Eye (tissue), 1 donor: ENCODE measurements at regions not wholly inside any gene's neighbourhood (a gene's known extent, or its start where the extent isn't known, plus 50 kb on each side); places are given as distances from the start of the nearest gene placed in this dataset.
A peak's percentile ranks its signal among the peaks of the same experiment; 100 is the strongest.
"Not testable (repeated sequence)": the region's sequence is repeated elsewhere in the genome, so short reads cannot be mapped to it uniquely, and the experiment has no call there.

Experiments
- DNase-seq: peaks from one replicate; pipeline ENCODE4 v3.0.0-alpha.2; 2015

DNA sequence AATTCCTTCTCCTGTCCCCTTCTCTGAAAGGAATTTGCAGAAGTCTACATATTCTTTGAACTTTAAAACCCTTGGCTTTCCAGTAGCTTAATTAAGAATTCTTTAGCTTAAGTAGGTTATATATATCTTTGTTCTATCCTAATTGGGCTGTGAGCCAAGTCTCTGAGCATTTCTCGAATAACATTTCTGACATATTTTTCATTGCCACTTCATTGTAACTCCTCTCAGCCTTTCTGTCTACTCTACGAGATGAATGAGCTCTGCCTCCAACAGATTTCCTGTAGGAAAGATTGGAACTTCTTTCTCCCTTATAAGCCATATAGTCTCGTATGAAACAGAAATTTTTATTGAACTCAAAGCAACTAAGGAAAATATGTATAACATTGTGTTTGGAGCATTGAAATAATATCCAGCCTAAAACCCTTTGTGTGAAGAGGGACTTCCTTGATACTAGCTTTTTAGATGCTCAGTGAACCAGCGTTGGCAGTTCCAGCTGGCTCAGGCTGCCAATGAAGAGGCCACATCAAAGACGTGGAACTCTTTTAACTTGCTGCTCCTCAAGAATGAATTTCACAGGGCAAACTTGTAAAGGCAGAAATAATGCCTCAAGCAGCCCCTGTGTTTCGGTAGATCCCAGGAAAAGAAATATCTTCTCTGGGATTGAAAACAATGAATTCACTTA lies 87.7 kb upstream of the NOX3 start:
- DNase-seq: peak; percentile 52

DNA sequence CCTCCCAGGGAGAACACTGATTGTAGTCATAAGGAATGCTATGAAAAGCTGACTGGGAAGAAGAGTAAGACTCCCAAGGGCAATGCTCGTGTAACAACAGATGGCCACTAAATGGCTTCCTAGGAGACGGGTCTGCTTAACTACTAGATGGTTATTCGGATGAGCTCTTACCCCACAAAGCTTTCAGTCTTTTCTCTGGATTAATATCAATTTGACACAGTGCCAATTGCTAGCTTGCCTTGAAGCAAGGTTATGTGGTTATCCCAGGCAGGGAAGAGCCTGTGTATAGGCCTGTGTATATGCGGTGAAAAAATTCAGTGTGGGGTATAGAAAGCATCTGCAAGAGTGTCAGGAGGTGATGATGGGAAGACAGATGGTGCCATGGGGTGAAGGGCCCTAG lies 86.4 kb upstream of the NOX3 start:
- DNase-seq: peak; percentile 64

DNA sequence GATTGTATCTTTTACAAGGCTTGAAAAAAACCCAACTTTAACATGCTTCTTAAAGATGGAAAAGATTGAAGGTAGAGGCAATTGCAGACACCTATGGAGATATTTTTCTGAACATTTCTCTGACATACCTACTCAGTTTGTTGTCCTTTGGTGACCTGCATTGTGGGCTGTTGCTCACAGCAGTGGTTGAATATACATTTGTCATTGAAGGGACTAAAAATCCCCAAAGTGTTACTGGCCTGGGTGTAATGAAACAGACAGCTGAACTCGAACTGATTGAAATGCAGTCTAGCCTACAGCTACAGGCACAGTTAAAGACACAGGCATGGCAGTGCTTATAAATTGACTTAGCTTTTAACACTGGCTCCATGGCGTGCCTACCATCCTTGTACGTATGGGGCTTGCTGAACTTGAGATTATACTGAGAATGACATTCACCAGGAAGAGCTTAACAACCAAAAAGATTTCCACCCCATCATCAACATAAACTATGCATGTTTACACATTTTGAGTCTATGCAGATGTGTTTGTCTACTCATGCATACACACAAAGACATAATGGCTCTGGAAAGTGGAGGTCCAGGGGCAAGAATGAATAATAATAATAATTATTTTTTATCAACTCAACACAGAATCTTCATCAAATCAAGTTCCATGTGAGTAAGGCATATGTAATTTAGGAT lies 83.2 kb upstream of the NOX3 start:
- DNase-seq: no peak

DNA sequence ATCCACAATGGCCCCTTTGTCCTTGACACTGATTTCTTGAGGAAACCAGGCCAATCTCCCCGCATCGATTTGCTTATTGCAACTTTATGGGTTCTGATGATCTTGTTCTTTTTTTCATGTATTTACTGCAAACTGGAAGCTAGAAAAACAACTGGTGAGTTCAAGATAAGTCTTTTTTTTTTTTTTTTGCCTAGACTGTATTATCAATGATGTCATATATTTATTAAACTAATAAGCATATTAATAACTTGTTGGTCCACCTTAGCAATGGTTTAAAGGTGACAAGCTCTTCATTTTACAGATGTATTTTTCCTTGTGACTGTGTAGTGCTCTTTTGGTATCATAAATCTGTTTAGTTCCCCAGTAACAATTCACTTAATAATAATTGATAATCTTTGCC lies 79.0 kb upstream of the NOX3 start:
- DNase-seq: no peak

DNA sequence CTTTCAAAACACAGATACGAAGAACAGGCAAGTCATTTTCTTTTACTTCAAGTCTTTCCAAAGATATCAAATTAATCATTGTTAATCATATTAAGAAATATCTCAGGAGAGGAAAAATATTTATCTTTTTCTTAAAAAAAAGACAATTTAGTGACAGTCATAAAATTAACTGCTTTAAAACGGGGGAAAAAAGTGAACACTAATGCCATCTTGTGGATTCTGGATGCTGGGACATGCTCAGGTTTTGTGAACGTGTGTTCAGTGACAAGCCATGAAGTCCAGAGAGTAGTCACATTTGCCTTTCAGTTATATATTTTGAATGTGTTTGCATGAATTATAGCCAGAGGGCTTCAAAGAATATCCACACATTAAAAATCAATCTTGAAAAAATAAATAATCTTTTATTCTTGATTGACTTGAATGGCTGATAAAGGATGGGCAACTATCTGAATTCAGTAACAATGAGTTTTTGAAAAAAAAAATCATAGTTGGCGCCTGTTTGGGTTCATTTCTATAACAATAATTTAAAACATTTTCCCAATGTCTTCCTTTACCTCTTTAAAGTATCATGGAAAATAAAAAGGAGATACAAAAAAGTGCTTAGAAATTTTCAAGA lies 74.7 kb upstream of the NOX3 start:
- DNase-seq: peak; percentile 60

DNA sequence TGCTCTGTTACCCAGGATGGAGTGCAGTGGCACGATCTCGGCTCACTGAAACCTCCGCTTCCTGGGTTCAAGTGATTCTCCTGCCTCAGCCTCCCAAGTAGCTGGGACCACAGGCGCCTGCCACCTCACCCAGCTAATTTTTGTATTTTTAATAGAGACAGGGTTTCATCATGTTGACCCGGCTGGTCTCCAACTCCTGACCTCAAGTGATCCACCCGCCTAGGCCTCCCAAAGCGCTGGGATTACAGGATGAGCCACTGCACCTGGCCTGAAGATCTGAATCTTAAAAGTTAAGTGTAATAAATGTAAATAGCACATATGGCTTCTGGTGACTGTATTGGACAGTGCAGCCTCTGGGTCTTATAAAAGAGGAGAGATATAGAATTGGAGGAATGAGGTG lies 74.2 kb upstream of the NOX3 start:
- not testable (repeated sequence) for DNase-seq

DNA sequence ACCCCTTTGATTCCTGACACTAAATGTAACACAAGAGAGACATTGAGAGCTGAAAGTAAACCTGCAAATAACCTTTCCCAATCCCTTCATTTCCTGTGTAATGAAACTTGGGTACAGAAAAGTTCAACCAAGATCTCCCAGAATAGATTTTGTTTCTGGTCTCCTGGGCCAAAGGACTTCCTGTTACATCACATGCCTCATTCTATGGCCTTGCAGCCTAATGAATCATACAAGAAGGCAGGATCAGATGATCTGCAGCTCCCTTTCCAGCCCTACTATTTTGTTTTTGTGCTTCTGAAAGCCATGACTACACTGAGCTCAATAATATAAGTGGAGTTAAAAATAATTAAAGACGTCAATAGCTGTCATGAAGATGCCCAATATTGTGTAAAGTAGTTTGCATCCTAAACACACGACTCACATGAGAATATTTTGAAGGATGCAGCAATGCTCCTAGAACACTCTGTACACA lies 73.4 kb upstream of the NOX3 start:
- DNase-seq: no peak

DNA sequence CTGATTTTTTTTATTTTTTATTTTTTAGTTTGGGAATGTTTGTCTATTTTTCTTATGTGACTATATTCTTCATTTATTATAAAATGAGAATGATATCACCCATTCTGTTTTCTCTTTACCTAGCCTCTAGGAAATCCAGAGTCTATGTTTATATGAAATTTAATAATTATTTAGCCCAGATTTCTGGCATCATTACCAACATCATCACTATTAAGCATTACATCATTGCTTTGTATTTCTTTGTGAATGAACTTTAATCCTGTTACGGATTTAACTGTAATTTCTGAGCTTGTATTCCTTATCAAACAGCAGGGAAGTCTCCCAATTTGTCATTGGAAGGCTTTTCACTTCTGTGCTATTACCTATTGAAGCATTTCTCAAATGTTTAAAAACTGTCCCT lies 72.7 kb upstream of the NOX3 start:
- DNase-seq: no peak

DNA sequence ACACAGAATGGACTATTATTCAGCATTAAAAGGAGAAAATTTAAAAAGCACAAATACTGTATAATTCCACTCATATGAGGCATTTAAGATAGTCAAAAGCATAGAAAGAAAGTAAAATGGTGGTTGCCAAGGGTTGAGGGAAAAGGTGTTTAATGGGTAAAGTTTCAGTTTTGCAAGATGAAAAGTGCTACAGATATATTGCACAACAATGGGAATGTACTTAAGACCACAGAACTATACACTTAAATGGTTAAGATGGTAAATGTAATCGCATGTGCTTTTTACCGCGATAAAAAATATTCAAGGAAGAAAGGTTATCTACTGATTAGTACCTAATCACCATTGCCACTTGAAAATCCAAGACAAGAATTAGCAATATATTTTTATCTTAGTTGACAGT lies 71.8 kb upstream of the NOX3 start:
- no peak for DNase-seq

DNA sequence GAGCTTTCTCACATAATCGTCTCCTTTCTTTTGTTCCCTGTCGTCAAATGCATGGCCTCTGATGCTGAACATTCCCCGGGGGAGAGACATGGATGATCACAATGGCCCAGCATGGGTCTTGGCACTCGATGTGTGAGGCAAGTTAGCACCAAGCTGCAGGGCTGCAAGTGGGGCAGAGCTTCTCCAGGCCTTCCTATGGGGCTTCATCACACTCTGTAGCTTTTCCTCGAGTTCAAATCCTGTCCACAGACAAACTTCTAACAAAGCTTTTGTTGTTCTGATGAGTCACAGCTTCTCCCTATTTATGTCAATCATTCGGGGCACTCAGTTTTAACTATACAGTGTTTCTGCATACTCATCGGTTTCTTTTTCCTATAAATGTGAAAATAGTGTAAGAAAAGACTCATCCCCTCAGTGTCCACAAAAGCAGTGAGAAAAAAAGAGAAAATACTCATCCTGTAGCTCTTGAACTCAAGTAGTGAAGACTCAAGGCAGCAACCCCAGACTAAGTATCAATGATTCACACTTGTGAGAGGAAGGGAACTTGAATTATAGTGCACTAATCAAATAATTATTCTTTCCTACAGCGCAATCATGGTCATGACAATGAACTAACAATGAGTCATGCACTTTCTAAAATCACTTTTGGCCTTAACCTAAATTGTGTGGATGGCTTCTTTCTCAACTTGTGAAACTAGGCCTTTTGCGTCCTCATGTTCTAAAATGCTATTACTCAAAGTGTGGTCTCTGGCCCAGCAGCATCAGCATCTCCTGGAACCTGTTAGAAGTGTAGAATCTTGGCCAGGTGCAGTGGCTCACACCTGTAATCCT lies 68.4 kb upstream of the NOX3 start:
- peak; percentile 44 for DNase-seq

DNA sequence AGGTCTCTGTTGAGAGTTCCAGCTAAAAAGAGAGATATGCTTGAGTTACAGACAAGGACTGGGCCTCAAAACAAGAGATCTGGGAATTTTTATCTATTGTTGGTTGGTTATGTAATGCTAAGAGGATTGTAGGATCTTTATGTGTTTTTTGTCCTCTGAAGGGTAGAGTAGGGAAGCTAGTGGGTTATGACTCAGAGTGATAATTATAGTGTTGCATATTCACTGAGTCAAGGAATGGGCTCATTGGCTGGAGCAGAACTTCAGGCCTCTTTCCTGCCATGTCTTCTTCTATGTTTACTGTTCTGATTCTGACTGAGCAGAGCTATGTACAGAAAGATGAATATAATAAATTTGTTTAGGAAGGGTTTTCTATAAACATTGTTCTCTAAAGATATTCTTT lies 66.1 kb upstream of the NOX3 start:
- DNase-seq: no peak

DNA sequence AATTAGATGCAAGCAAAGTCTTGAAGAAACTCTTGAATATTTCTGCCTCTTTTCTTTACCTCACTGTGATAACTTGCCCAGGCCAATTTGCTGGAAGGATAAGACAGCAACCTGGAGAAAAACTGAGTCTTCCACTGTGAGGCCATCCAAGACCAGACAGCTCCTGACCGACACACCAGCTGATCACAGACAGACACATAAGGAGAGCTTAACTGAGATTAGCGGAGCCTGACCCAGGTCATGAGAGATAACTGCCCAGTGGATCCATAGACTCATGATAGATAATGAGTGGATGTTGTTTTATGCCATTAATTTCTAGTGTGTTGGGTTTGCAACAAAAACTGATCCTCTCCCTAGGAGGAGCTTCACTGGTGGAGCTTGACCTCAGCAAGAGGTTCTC lies 64.4 kb upstream of the NOX3 start:
- DNase-seq: no peak

DNA sequence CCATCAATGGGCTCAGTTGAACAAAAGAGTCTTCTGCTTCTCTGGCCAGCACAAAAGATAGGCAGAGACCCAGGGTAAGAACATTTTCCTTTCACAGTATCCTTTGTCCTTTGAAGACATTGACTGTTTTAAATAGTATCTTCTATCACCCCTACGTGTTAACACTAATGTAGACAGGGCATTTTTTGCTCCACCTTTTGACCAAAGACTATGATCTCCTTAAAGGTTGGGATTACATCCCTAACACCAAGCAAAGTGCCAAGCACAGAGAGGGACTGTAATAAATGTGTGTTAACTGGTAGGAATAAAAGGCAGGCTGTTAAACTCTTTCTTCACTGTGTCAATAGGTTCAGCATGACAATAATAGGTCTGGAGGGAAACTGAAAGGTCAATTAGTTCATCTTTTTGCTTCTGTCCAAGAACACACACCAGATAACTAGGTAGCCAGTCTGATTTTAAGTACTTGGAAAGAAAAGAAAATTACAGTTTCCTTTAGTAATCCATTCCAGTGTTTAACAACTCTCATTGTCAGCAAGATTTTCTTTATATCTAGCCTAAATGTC lies 63.6 kb upstream of the NOX3 start:
- no peak for DNase-seq

DNA sequence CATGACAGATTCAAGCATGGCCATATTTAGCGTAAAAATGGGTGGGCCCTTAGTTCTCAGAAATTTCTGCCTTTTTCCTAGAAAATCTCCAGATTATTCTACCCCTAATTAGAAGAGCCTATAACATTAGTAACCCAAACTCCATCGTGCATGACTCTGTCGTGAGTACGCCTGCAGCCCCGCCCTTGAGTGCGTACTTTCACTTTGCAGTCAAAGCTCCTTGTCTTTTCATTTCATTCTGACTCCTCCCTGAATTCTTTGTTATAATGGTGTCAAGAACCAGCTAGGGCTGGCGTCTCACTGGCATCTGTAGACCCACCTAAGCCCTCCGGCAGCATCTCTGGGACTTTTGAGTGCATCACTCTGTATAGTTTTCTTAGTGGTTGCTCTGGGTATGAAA lies 61.7 kb upstream of the NOX3 start:
- no peak for DNase-seq

DNA sequence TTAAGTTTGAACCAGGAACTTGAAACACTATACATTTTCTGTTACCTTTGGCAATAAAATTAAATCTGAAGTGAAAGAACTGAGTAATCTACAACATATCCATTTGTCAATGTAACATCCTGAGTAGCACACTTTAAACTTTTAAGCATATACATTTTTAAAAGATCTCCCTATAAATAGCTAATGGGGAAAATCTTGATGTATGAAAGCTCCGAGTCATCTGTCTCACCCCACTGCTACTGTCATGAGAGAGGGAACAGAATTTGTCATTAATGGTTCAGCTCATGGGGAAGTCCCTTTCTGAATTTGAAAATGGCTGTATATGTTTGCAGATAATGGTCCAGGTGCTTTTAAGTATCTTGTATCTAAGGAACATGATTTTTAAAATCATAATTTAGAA lies 55.2 kb upstream of the NOX3 start:
- no peak for DNase-seq

DNA sequence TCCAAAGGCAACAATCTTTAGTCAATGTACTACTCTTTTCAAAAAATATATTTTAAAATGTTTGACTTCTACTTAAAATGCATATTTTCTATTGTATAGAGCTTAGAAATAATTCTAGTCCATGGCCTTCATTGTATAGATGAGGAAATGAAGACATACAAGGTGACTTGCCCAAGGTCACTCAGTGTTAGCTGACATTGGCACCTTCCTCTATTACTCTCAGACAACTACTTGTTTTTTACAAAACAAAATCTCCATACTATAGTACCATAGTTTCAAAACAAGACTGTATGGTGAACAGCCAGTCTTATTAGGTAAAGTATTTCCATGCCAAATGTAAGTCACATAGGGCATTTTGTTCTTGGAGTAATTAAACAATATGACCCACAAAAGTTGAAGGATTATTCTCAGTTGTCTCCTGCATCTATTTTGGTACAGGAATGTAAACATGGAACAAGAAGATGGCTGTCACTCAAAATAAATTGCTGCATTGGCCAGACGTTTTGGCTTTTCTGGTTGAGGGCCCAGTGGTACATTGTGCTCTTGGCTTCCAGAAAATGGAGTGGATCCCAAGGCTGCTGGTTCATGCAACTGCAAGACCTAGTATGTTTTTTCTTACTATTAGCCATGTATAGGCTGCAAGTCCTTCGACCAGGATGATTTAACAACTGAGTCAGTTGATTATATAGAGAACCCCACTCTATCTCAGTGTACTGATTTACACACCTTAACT lies 54.3 kb upstream of the NOX3 start:
- no peak for DNase-seq

DNA sequence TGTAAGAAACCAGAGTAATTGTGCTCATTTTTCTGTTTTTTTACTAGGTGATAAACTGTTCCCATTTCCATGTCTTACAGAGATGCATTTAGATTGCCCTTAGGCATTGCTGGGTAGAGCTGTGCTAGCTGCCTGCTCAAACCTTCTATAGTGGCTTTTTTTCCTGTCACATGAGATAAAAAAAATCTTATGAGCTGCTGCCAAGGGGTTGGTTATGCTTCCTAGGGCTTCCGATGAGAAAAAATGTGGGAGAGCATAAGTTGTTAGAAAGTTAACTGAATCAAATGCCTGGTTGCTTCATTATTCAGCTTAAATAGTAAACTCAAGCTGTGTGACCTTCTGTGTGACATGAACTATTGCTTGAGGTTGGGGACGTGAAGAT lies 50.0 kb upstream of the NOX3 start:
- no peak for DNase-seq
